Hematopoietic multipotent progenitor cell treated with erythropoietin and hydrocortisone succinate and interleukin-3 and kit ligand, for 6 days (in vitro differentiated cells): ENCODE measurements at regions not wholly inside any gene's neighbourhood (a gene's known extent, or its start where the extent isn't known, plus 50 kb on each side); places are given as distances from the start of the nearest gene placed in this dataset.
"Not testable (repeated sequence)": the region's sequence is repeated elsewhere in the genome, so short reads cannot be mapped to it uniquely, and the experiment has no call there.

Experiments used
- DNase-seq: peaks from one replicate; pipeline ENCODE4 v3.0.0-alpha.2; 2015

- DNase-seq: peak; percentile 84
Observed at GRCh38 chr2:88866756-88867155, 175.3 kb downstream of the RPIA start.

- no peak for DNase-seq
Observed at GRCh38 chr2:88868861-88869260, 177.4 kb downstream of the RPIA start.

GRCh38 chr2:88870267-88870839 lies 178.9 kb downstream of the RPIA start:
- no peak for DNase-seq

- DNase-seq: peak; percentile 37
Observed at GRCh38 chr2:88871336-88871735, 179.9 kb downstream of the RPIA start.

- DNase-seq: no peak
Observed at GRCh38 chr2:88873620-88874019, 182.1 kb downstream of the RPIA start.

GRCh38 chr2:88874063-88874657 lies 182.7 kb downstream of the RPIA start:
- peak; percentile 83 for DNase-seq

- DNase-seq: no peak
Observed at GRCh38 chr2:88875736-88876135, 184.3 kb downstream of the RPIA start.

GRCh38 chr2:88880441-88880953 lies 189.0 kb downstream of the RPIA start:
- peak; percentile 79 for DNase-seq

GRCh38 chr2:88885275-88885674 lies 193.8 kb downstream of the RPIA start:
- DNase-seq: no peak

GRCh38 chr2:88885679-88886416 lies 194.4 kb downstream of the RPIA start:
- DNase-seq: no peak

- not testable (repeated sequence) for DNase-seq
Observed at GRCh38 chr2:88887466-88887865, 196.0 kb downstream of the RPIA start.

- no peak for DNase-seq
Observed at GRCh38 chr2:88892207-88892606, 200.7 kb downstream of the RPIA start.

GRCh38 chr2:88892788-88893187 lies 201.3 kb downstream of the RPIA start:
- no peak for DNase-seq

- DNase-seq: no peak
Observed at GRCh38 chr2:88896971-88897370, 205.5 kb downstream of the RPIA start.

- peak; percentile 35 for DNase-seq
Observed at GRCh38 chr2:88897715-88898114, 206.2 kb downstream of the RPIA start.

GRCh38 chr2:88903749-88904353 lies 212.4 kb downstream of the RPIA start:
- peak; percentile 83 for DNase-seq

- no peak for DNase-seq
Observed at GRCh38 chr2:88913280-88913679, 221.8 kb downstream of the RPIA start.

- peak; percentile 69 for DNase-seq
Observed at GRCh38 chr2:88919087-88919738, 227.7 kb downstream of the RPIA start.

- not testable (repeated sequence) for DNase-seq
Observed at GRCh38 chr2:88920399-88920798, 228.9 kb downstream of the RPIA start.

GRCh38 chr2:88924533-88924932 lies 233.1 kb downstream of the RPIA start:
- DNase-seq: no peak

GRCh38 chr2:88925770-88926462 lies 234.4 kb downstream of the RPIA start:
- DNase-seq: no peak

- DNase-seq: no peak
Observed at GRCh38 chr2:88927128-88927527, 235.7 kb downstream of the RPIA start.
